Ureter (tissue), 1 donor: ENCODE measurements at regions not wholly inside any gene's neighbourhood (a gene's known extent, or its start where the extent isn't known, plus 50 kb on each side); places are given as distances from the start of the nearest gene placed in this dataset.
A peak's percentile ranks its signal among the peaks of the same experiment; 100 is the strongest.

Experiments
- DNase-seq: peaks from one replicate; pipeline ENCODE4 v3.0.0-alpha.2; 2020; ENCODE audit warnings: low spot score
- donor health status: DM: yes; HTN: yes; CAD: no.

DNA sequence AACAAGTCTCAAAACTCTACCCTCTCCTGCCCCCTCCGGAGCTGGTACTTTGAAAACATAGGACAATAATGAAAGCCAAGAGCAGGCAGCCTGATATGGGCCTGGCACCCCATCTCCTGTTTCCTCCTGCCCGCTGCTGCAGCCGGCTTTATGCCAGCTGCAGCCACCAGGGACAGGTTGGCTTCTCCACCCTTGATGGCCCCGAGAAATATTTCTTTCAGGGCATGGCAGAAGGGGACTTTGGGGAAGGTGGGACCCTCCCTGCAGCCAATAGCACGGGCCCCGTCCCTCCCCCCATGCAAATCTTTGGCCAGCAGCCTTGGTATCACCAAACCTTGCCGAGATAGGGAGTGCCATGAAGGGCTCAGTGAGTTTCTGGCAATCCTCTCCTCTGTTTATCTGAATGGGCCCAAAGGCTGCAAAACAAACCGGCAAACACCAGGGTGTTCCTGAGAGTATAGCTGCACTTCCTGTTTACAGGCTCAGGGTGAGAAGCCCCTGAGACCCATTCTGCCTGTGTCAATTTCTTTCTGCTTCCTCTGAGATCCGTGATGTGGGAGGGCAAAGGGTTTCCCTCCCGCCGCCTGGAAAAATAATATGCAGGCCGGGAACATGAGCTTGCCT lies 73.4 kb upstream of the BOD1 start:
- no peak for DNase-seq

DNA sequence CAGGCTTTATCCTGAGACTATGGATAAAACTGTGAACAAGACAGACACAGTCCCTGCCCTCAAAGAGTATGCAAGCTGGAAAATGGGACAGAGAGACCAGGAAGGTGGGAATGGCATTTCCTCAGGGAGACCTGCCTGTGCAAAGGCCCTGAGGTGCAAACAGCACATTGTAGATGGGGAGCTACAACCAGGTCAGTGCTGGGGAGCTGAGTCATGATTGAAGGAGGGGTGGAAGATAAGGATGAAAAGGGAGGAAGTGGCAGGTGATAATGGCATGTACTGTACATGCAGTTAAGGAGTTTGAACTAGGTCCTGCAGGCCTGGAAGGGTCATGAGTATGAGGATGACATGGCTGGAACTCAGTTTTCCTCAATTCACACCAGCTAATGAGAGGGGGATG lies 75.5 kb upstream of the BOD1 start:
- DNase-seq, result no peak

DNA sequence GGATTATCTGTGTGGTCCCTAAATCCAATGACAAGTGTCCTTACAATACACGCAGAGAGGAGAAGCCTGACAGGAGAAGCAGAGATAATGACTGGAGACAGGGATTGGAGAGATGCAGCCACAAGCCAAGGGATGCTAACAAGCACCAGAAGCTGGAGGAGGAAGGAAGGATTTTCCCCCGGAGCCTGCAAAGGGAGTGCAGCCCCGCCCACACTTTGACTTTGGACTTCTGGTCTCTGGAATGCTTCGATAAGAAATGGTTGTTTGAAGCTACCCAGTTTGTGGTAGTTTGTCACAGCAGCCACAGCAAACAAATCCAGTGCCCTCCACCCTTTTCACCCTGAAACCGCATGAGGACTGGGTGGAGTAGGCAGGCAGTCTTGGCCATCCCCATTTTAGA lies 77.2 kb upstream of the BOD1 start:
- DNase-seq, result no peak

DNA sequence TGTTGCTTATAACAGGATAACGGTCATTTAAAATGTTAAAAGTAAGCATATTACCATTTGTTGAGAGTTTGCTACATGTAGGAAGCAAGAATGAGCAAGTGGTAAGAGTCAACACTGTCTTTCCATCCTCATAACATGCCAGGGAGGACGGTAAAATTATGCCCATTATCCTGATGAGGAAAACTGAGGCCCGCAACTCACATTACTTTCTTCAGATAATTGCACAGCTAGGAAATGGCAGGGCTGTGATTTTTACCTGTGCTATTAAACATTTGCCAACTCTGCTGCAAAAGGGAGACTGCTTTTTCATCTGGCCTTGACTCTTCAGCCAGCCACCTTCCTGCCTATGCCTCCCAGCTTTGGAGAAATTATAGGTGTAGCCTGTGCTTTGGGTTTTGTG lies 79.8 kb upstream of the BOD1 start:
- DNase-seq, result no peak

DNA sequence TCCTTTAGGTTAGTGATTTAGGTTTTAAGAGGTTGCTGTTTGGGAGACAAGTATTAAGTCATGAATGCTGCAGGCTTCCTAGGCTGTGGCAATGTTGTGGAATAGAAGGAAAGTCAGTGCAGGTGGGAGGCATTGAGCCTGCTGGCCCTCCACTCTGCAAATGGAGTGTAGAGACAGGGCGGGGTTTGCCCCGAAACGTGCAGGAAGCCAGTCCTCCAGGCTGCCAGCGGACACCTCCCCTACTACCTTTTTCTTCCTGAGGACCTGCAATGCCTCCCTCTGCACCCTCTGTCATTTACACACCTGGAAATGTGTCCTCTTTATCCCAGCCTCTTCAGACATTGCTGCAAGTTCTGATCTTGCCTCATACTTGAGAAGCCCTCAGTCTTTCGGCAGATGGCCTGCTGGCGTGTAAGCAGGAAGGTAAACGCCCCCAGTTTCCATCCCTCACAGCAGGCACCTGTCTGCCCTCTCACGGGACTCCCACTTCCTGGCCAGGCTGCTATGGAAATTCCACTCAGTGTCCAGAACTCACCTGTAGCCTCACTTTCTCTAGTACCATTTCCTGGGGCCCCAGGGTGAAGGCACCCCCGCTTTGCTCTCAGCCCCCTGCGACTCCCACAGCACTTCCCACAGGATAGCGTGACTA lies 81.6 kb upstream of the BOD1 start:
- no peak for DNase-seq

DNA sequence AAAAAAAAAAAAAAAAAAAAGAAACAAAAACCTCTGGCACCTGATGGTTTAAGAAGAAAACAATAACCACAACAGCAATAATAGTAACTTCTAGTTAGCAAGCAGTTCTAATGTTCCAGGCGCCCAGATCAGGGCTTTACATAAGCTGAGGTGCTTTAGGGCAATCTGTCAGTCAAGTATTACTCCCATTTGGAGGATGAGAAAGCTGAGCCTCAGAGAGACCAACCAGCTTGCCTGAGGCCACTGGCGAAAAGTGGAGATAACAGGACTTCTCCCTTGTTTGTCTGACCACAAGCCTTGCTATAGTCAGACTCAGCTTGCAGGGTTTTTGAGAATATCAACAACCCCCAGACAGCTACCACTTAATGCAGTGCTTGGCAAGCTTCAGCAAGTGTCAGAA lies 83.5 kb upstream of the BOD1 start:
- DNase-seq, result no peak

DNA sequence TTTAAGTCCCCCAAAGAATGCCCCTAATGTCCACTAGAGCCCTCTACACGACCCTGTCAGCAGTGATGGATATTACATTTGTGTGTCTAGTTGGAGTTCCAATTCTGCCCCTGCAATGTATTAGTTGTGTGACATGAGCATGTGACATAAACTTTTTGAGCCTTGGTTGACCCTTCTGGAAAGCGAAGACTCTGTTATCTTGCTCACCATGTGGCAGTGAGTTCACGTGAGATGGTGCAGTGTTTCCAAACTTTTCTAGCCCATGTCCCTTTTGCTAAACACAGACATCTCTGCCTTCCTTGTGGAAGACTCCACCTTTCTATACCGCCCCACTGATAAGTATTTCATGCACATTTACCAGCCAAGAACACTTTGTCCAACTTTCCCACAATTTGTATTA lies 87.0 kb upstream of the BOD1 start:
- DNase-seq, result no peak

DNA sequence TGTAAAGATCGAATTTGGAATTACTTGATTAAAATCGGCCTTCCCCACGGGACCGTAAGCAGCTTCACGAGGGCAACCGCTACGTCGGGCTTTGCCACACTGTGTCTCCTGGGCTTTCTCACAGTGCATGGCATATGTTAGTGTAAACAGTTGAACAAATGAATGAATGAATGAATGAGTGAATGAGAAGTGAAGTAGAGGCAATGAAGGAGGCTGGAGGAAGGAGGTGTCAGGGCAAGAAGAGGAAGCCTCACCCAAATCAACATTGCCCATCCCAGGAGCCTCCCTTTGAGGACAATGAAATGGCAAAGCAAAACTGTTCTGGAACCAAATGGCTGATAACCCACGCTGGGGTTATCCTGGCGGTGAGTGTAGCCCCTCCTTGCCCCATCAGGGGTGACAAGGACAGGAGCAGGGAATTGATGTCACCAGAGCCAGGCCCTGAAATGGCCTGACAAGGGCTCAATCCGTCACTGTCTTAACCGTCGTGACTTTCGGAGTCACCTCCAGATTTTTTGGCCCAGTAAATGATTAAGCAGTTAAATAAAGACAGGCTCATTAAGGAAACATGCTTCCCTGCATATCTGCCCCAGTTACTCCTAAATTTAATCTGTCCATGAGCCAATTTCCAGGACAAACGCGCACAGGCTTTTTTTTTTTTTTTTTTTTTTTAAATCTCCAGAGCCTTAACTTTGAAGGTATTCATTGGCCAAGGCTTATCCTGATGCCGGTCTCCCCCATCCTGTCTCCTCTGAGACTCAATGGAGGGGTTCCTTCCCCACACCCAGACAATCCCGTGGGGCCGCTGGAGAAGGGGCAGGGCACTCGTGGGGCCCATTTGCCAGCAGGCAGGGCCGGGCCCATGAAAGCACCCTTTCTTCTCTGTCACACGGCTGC lies 88.4 kb upstream of the BOD1 start:
- no peak for DNase-seq

DNA sequence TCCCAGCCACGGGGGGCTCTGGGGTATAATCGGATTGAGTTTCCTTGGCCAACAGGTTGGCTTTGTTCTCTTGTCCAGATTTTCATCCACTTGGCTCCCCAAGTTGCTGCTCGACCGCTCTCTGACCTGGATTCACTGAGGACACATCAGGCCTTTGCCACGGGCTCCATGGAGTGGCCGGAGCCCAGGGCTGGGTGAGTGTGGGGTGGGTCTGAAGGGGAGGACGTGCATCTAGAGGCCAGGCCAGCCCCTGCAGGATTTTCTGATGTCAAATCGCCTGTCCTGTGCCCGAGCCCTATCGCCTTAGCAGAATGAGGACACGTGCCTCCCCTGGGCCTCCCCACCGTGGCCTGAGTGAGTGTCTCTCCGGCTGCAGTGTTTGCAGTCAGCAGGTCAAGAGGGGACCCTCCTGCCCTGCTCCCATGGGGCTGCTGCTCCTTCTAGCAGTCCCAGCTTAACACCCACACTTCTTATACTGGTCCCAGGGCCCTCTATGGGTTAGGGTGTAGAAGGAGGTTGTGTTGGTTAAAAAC lies 89.1 kb upstream of the BOD1 start:
- DNase-seq, result no peak

DNA sequence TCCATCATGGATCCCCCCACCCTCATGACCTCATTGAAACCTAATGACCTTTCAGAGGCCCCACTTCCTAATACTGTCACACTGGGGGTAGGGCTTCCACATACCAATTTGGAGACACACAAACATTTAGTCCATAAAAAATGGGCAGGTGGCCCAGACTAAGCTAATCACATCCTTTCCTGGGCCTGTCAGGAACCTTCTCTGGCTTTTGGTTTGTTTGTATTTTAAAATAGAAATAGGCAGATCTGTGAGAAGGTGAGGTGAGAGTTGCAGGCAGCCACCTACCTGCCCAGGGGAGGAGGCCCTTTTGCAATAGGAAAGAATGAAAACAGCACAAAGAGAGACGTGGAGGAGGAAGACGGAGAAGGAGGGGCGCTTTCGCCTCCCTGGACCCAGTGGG lies 90.2 kb upstream of the BOD1 start:
- no peak for DNase-seq

DNA sequence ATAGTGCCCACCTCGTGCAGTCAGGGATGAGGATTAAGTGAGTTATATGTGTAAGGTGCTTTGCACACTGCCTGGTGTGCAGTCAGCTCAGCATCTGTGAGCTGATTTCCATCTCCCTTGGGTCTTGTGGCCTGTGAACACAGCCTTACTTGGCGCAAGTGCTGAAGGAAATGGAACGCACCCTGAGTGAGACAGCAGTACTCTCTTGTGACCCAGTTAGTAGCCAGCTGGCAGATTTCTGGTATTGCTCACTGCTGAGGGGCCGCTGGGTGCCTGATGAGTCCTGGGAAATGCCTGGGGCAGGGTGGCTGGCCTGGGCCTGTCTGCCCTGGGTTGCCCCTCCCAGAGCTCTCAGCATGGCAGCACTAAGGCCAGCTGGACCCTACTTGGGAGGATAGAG lies 90.9 kb upstream of the BOD1 start:
- DNase-seq, result peak; percentile 51

DNA sequence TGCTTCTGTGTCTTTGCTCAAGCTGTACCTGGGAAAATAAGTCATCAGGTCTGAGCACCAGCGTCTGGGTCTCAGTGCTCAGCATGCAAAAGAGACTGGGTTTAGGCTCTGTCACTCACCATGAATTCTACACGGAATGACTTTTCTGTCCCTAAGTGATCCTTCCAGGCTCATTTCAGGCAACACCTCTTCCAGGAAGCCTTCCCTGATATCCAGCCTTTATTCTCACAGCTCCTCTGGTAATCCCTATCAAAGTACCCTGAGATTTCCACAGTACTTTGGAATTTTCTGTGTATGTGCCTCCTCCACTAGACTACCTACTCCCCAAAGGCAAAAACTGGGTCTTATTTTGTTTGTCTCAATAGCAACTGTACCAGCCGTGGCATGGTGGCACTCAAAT lies 92.7 kb upstream of the BOD1 start:
- DNase-seq, result no peak

DNA sequence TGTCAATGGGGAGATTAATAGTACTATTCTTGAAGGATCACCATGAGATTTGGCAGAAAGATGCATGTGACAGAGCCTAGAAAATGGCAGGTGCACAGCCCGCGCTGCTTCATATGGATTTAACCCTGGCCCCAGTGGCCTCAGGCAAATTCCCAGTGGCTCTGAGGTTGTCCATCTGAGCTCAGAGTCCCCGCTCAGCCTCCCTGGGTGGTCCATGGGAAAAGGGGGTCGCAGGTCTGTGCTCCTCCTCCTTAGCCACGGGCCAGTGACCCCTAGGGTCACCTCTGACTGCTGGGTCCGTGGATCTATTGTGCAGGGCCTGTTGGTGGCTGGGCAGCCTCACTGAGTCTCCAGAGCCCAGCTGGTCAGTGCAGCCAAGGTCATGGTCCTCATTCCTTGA lies 93.3 kb upstream of the BOD1 start:
- DNase-seq, result no peak

DNA sequence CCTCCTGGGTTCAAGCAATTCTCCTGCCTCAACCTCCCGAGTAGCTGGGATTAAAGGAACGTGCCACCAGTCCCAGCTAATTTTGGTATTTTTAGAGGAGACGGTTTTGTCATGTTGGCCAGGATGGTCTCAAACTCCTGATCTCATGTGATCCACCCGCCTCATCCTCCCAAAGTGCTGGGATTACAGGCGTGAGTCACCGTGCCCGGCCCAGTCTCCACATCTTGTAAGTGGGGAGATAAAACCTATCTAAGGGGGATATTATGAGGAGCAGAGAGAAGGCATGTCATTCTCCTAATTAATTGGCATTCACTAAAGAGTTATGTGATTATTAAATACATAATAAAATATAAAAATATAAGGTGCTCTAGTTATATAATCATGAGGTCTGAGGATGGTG lies 94.1 kb upstream of the BOD1 start:
- no peak for DNase-seq

DNA sequence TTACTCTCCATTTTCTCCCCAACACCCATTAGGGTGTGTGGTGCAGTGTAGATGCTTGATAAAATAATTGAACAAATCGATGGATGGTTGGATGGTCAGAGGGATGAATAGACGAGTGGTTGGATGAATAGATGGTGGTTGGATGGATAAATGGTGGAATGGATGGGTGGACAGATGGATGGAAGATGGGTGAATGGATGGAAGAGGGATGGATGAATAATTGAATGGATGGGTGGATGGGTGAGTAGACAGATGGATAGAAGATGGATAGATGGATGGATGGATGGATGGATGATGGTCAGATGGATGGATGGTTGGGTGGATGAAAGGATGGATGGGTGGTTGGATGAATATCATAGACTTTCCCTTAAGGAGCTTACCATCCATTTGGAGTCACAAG lies 95.0 kb upstream of the BOD1 start:
- DNase-seq, result no peak

DNA sequence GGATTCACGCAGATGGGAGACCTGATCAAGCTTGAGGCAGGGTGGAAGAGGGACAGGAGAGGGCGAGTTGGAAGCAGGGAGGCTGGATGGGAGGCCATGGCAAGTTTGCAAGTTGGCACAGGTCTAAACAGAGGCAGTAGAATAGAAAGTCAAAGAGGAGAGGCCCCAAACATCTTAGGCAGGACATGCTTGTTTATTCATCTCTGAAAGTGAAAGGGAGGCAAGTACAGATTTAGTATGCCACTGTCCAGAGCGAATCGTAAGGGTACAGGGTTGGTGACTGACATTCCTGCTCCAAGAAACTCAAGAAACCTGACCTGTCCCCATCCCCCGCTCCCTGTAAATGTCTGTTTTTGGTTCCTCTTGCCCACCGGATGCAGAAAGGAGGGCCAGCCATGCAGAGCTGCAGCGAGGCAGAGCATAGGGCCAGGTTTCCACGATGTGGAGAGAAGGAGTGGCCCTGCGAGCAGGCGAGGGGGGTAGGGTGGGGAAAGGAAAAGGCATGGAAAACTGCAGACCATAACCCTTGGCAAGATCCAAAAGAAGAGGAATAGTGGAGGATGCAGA lies 96.2 kb upstream of the BOD1 start:
- DNase-seq, result no peak

DNA sequence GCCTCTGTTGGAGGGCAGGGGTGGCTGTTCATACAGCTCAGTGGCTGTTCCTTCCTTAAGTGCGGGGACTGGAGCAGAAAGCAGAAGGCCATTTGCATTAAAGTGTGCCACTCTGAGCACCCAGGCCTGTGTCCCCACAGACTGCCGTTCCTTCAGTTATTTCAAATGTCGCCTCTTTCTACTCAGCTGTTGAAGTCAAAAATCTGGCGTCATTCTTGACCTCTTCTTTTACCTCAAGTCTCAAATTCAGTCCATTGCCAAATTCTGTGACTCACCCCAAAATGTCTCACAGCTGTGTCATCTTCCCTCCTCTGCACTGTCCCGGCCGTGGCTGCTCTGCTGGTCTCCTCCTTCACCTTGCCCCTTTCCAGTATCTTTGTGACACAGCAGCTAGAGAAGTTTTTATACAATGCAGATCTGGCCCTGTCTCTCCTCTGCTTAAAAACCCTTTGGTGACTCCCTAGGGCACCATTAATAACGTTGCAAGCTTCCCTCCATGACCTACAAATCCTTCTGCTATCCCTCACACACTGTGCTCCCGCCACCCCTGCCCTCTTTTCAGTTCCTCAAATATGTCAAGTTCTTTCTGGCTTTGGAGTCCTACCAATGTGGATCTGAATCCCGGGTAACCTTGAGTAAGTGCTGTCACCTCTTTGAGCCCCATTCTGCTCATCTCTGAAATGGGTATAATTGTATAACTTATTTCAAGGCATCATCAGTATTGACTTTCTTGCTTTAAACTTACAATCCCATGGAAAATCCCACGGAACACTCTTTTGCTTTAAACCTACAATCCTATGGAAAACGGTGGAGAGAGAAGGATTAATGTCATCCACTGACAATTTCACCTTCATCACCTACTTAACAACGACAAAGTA lies 98.3 kb upstream of the BOD1 start:
- no peak for DNase-seq

DNA sequence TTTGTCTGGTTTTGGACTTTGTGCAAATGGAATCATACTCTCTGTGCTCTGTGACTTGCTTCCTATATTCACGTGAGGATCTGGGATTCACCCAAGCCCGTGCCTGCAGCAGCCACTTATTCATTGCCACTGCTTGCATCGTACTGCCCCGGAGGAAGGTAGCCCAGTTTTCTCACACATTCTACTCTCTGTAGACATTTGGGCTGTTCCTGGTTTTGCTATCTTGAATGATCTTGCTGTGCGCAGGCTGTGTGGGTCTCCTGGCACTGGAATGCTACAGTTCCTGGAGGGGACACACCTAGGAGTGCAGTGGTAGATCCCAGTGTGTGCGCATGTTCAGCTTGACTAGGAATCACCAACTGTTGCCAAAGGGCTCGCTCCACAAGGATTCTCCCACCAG lies 99.2 kb upstream of the BOD1 start:
- no peak for DNase-seq

DNA sequence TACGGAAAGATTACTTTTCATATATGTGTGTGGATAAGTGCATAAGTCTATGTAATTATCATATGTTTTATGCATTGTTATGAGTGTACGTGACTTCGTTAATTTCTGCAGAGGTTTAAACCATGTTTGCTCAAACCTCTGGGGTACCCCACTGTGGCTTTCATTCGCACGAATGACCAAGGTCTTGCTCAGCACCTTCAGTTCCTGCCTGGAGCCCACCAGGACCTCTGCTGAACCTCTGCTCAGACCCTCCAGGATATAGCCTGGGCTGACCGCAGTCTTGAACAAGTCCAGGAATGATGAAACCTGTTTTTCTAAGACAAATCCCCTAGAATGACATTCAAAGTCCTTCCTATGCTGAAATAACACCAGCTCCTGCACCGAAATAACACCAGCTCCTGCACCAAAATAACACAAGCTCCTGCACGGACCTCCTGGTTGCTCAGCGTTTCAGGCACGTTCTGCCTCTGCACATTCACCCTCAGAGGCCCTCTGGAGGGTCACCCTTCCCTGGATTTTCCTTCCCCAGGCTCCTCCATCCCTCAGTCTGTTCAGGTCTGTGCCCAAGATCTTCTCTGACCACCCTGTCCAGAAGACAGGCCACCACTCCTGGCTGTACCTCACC lies 99.7 kb upstream of the BOD1 start:
- no peak for DNase-seq

DNA sequence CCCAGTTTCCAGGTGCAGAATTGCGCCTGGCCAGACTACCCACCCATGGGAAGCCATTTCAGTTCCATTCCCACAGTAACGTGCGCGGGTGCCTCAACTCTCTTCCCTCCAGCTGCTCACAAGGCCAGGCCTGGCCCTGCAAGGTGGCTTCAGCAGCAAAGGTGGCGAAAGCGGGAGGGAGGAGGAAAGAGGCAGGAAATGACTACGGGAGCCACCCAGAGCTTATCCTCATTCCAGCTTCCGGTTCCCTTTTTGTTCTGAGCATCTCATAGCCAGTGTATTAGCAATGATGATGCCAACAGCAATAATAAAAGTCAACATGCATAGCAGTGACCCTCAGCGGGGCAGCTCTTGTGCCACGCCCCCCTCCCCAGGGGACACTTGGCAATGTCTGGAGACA lies 101.5 kb upstream of the BOD1 start:
- no peak for DNase-seq

DNA sequence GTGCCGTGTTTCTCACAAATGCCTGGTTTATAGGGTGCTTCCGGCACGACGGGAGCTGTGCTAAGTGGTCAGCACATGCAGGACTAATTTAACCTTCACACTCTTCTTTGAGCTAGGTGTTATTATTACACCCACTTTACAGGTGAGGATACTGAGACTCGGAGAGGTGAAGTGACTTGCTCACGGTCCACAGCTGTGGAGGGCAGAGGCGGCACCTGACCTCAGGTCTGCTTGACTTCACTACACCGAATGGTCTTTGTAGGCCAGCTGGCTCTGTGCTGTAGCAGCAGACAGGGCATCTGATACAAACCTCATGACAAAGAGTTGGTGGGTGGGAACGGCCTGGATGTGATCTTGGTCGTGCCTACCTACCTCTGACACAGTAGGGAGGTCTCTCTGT lies 102.0 kb upstream of the BOD1 start:
- DNase-seq, result no peak
